Coronary artery (tissue), 2 donors: ENCODE measurements at regions not wholly inside any gene's neighbourhood (a gene's known extent, or its start where the extent isn't known, plus 50 kb on each side); places are given as distances from the start of the nearest gene placed in this dataset.

Source experiments
- DNase-seq: peaks from one replicate; pipeline ENCODE4 v3.0.0-alpha.2; 2017; ENCODE audit warnings: low spot score
- H3K27ac ChIP-seq, 2 donors: fragments of 200-600 bp; sonication (generic); one replicate each; pipeline ENCODE4 v1.5.1; 2016 to 2019
- H3K4me3 ChIP-seq: fragments of 200-600 bp; sonication (generic); 2 replicates; pipeline ENCODE4 v1.5.1; 2016; ENCODE audit warnings: mild to moderate bottlenecking, moderate library complexity
- CTCF ChIP-seq: fragments of 200-600 bp; sonication (generic); IDR thresholded peaks from one replicate; pipeline ENCODE4 v1.5.1; 2019; ENCODE audit warnings: antibody characterized with exemption

DNA sequence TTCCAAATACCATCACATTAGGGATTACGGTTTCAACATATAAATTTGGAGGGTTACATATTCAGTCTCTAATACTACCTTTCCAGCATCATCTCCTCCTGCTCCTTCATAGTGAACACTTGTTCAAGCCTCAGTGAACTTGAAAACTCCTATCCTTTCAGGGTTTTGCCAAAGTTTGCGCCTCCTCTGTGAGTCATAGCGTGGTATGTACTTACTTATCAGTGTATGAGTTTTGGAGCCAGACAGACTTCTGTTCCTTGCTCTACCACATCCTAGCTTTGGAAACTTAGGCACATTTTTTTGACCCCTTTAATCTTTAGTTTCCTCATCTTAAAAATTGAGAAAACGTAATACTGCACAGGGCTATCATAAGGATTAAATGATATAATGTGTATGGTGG is 160.1 kb upstream of the ZC3H12C start:
- no peak for DNase-seq
- Histone ChIP-seq H3K4me3 (no peak overlapping the region), H3K27ac (no peak overlapping the region)
- TF ChIP-seq CTCF, result no peak

DNA sequence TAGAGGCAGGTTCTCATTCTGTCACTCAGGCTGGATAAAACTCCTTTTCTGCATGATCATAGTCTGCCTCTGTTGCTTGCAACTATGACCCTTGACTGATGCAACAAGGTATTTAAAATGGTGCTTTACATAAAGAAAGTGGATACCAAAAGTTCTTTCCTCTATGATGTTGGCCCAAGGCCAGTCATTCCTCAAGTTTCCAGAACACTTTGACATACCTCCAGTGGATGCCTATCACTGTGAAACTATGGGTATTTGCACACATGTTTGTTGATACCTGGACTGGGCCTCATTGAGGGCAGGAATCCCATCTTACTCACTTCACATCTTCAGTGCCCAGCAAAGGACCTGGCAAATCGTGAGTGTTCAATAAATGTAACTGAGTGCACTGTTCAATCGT is 159.0 kb upstream of the ZC3H12C start:
- Histone ChIP-seq H3K27ac (no peak overlapping the region), H3K4me3 (no peak overlapping the region)
- no peak for DNase-seq
- no peak for TF ChIP-seq CTCF

DNA sequence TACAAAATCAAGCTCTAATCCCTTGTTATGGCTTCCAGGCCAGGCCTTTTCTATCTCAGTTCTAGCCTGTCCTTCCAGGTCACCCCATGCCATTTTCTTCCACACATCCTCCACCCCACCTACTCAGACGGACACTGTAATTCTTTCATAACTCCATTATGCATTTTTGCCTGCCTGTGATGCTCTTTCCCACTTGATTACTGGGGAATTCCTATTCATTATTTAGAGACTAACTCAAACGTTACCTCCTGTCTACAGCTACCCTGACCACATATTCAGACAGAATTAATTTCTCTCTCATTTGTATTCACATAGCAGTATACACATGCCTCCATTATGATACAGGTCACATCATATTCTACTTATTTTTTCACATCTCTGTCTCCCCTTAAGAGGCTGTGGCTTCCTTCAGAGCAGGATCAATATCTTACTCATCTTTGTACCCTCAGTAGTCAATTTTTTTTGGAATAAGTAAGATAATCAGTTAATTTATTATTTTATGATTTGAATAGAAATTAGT is 156.5 kb upstream of the ZC3H12C start:
- no peak overlapping the region for H3K4me3 ChIP-seq
- no peak for TF ChIP-seq CTCF
- no peak for DNase-seq
- H3K27ac ChIP-seq, result no peak overlapping the region

GRCh38 chr11:109937968-109938367 is 155.2 kb upstream of the ZC3H12C start:
- no peak for DNase-seq
- H3K27ac ChIP-seq, result no peak overlapping the region
- no peak overlapping the region for H3K4me3 ChIP-seq
- TF ChIP-seq CTCF, result no peak

DNA sequence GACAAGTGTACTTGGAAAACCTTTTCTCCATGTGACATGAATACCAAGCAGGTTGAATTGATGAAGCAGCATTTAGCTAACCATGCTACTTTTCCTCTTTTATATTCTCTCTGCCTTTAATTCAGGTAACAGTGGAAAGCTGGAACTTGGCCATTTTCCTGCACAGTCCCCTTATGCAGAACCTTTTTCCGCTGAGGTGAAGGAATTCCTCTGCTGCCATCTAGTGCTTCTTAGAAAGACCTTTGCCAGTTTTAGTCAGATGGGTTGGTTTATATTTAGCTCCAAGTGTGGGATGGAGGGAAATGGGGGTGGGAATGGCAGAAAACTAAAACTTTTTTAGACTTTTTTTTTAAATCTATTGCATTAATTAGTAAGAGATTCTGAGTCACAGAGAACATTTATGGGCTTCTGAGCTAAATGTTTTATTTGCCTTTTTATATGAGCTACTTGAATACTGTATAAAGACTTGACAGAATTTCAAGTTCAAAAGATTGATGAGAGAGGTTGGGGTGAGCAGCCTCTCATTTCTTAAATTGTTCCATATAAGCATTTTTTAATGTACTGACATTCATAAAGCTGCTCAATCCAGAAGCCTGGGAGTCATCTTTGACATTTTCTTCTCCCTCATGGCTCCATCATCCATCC is 153.9 kb upstream of the ZC3H12C start:
- H3K27ac ChIP-seq, result no peak overlapping the region
- no peak for DNase-seq
- no peak for TF ChIP-seq CTCF

GRCh38 chr11:109940816-109941215 is 152.4 kb upstream of the ZC3H12C start:
- TF ChIP-seq CTCF, result no peak
- DNase-seq, result no peak
- H3K4me3 ChIP-seq, result no peak overlapping the region
- H3K27ac ChIP-seq, result no peak overlapping the region

More for the DNA sequence above, 153.9 kb upstream of the ZC3H12C start:
- no peak overlapping the region for H3K4me3 ChIP-seq

- Histone ChIP-seq H3K27ac (peak overlapping the region in 1 of 2 donors; percentile 84), H3K4me3 (peak overlapping the region; percentile 64)
- TF ChIP-seq CTCF, result no peak
- no peak for DNase-seq
Measured at GRCh38 chr11:109945626-109946321, 147.4 kb upstream of the ZC3H12C start.
